Mesothelial cell of epicardium (in vitro differentiated cells): ENCODE measurements at regions not wholly inside any gene's neighbourhood (a gene's known extent, or its start where the extent isn't known, plus 50 kb on each side); places are given as distances from the start of the nearest gene placed in this dataset.

Experiments
- DNase-seq, 2 experiments: peaks; one replicate each; pipeline ENCODE4 v3.0.0; 2021; ENCODE audit warnings: low spot score in 2 of 2; ENCODE audit not compliant: unreplicated experiment in 2 of 2
- H3K27ac Mint-ChIP-seq: 2 replicates; pipeline ENCODE4 v1.8.0; 2021; ENCODE audit warnings: mixed read lengths
- H3K27me3 Mint-ChIP-seq: 2 replicates; pipeline ENCODE4 v1.8.0; 2021; ENCODE audit warnings: low read depth, mixed read lengths
- H3K36me3 Mint-ChIP-seq: 2 replicates; pipeline ENCODE4 v1.8.0; 2021; ENCODE audit warnings: mixed read lengths
- H3K4me1 Mint-ChIP-seq: 2 replicates; pipeline ENCODE4 v1.8.0; 2021; ENCODE audit warnings: mixed read lengths
- H3K4me3 Mint-ChIP-seq: 2 replicates; pipeline ENCODE4 v1.8.0; 2021; ENCODE audit warnings: mild to moderate bottlenecking, moderate library complexity, mixed read lengths
- H3K9me3 Mint-ChIP-seq: 2 replicates; pipeline ENCODE4 v1.8.0; 2021; ENCODE audit warnings: mixed read lengths
- TF ChIP-seq, protein P1 (sequence below): fragments of 200-600 bp; sonication (generic); IDR thresholded peaks from one replicate; pipeline ENCODE4 v1.5.0; 2021; ENCODE audit warnings: antibody characterized with exemption; ENCODE audit not compliant: unreplicated experiment

DNA sequence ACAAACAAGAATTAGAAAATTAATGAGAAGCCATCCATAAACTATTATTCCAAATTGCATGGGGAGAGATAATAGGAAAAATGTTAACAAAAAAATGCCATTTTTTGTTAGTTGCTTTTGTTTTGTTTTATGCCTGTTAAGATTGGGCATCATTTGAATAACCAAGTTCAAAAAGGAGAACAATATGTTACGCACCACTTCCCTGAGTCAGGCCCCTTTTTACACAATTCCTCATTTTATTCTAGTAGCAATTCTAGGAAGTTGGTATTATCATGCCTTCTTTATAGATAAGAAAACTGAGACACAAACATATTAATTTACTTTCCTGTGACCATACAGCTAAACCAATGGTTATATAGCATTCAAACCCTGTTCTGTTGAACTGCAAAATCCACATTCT is 736.9 kb upstream of the CCDC54 start:
- Mint-ChIP-seq H3K4me1 (no peaks in the 10 kb centered on the region), H3K27me3 (no peaks in the 10 kb centered on the region), H3K36me3 (no peaks in the 10 kb centered on the region), H3K4me3 (no peak overlapping the region), H3K27ac (no peak overlapping the region), H3K9me3 (peaks cover 11% of the 10 kb centered on the region)
- TF ChIP-seq, protein P1, sequence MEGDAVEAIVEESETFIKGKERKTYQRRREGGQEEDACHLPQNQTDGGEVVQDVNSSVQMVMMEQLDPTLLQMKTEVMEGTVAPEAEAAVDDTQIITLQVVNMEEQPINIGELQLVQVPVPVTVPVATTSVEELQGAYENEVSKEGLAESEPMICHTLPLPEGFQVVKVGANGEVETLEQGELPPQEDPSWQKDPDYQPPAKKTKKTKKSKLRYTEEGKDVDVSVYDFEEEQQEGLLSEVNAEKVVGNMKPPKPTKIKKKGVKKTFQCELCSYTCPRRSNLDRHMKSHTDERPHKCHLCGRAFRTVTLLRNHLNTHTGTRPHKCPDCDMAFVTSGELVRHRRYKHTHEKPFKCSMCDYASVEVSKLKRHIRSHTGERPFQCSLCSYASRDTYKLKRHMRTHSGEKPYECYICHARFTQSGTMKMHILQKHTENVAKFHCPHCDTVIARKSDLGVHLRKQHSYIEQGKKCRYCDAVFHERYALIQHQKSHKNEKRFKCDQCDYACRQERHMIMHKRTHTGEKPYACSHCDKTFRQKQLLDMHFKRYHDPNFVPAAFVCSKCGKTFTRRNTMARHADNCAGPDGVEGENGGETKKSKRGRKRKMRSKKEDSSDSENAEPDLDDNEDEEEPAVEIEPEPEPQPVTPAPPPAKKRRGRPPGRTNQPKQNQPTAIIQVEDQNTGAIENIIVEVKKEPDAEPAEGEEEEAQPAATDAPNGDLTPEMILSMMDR, result no peak
- DNase-seq, result no peak

DNA sequence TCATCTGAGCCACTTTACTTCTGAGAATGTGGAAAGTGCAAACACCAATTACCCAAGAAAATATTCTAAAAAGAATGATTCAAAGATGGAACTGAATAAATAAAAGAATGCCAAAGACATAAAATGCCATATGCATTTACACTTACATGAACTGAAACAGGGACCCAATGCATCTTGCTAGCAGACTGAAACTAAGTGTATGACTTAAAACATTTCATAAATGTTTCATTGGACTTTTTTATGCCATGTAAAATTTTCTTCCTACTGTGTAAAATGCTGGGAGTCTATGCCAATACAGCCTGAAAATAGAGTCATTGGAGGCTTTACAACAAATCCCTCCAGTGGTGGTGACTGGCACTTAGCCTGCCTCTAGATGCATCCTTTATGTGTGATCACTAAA is 735.1 kb upstream of the CCDC54 start:
- H3K36me3 Mint-ChIP-seq, result no peaks in the 10 kb centered on the region
- peaks cover 16% of the 10 kb centered on the region for H3K9me3 Mint-ChIP-seq
- H3K27me3 Mint-ChIP-seq, result no peaks in the 10 kb centered on the region
- no peak for DNase-seq
- H3K4me3 Mint-ChIP-seq, result no peak overlapping the region
- H3K4me1 Mint-ChIP-seq, result no peaks in the 10 kb centered on the region
- TF ChIP-seq, protein P1, result no peak
- H3K27ac Mint-ChIP-seq, result no peak overlapping the region

DNA sequence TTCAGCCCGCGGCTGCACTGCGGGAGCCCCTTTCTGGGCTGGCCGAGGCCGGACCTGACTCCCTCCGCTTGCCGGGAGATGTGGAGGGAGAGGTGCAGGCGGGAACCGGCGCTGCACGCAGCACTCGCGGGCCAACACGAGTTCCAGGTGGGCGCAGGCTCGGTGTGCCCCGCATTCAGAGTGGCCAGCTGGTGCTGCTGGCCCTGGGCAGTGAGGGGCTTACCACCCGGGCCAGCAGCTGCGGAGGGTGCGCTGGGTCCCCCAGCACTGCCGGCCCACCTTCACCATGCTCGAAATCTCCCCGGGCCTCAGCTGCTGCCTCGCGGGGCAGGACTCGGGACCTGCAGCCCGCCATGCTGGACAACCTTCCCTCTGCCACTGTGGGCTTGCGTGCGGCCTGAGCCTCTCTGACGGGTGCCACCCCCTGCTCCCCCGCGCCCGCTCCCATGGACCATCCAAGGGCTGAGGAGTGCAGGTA is 733.5 kb upstream of the CCDC54 start:
- Mint-ChIP-seq H3K27ac (no peak overlapping the region), H3K4me1 (no peaks in the 10 kb centered on the region), H3K4me3 (no peak overlapping the region), H3K27me3 (no peaks in the 10 kb centered on the region), H3K9me3 (peaks cover 16% of the 10 kb centered on the region), H3K36me3 (no peaks in the 10 kb centered on the region)
- no peak for DNase-seq
- TF ChIP-seq, protein P1, result no peak

DNA sequence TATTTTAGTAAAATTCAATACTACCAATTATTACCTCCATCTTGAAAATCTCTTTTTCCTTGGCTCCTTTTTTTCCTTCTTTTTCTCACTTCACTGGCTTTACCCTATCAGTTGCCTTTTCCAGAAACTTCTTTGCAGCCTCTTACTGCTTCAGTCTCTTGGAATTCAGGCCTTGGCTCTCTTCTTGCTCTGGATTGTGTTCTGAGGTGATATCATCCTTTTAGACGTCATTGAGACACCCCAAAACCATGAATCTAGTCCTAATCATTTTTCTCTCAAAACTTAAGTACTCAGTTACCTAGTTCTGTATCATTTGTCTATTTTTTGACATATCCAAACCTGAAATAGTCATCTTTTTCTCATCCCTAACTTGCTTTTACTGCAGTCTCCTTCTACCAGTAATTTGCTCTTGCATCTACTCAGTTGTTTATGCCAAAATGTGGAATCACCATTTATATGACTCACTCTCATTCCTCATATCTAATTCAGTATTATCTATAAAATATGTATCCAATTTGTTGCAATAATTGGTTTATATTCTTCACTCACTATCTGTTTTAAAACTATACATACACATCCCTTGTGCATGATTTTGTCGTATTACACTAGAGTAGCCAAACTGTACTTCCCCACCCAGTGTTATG is 703.2 kb upstream of the CCDC54 start:
- no peaks in the 10 kb centered on the region for H3K4me1 Mint-ChIP-seq
- no peaks in the 10 kb centered on the region for H3K27me3 Mint-ChIP-seq
- H3K27ac Mint-ChIP-seq, result no peak overlapping the region
- H3K4me3 Mint-ChIP-seq, result no peak overlapping the region
- no peaks in the 10 kb centered on the region for H3K36me3 Mint-ChIP-seq
- DNase-seq, result no peak
- peaks cover 3% of the 10 kb centered on the region for H3K9me3 Mint-ChIP-seq
- TF ChIP-seq, protein P1, result no peak

DNA sequence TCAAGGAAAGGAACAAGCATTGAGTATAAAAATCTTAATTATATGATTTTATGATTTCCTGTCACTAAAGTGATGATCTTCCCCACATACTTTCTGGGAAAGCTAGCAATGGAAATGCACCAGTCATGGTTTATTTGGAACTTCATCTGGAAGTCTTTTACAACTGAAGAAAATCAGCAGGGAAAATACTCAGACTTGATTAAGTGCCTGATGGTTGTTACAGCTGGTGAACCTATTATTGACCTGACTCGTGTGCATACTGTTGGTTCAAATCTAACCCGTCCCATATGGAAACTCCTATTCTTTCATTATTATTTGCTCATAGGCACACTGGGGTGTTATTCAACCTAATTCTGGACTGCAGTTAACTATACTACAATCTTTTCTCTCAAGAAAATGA is 701.8 kb upstream of the CCDC54 start:
- Mint-ChIP-seq H3K4me3 (no peak overlapping the region), H3K27ac (no peak overlapping the region), H3K27me3 (no peaks in the 10 kb centered on the region), H3K9me3 (peaks cover 3% of the 10 kb centered on the region), H3K4me1 (no peaks in the 10 kb centered on the region), H3K36me3 (no peaks in the 10 kb centered on the region)
- TF ChIP-seq, protein P1, result no peak
- DNase-seq, result no peak
